ENCODE measurements at regions not wholly inside any gene's neighbourhood (a gene's known extent, or its start where the extent isn't known, plus 50 kb on each side); places are given as distances from the start of the nearest gene placed in this dataset.
A peak's percentile ranks its signal among the peaks of the same experiment; 100 is the strongest.

- Histone ChIP-seq H3K9me3 (ENCODE audit: control insufficient read depth in 2 of 3, insufficient read depth in 1 of 3, low read length in 3 of 3) (peaks cover 0 to 1% (median 0%) of the 10 kb centered on the region in 3 donors), H3K27ac (ENCODE audit: low read depth in 2 of 2, low read length in 2 of 2) (no peak overlapping the region), H3K4me3 (ENCODE audit: low read length in 3 of 3) (no peak overlapping the region), H3K4me1 (ENCODE audit: control insufficient read depth in 2 of 3, insufficient read depth in 2 of 3, low read depth in 1 of 3, low read length in 3 of 3) (no peaks in the 10 kb centered on the region), H3K36me3 (ENCODE audit: control insufficient read depth in 2 of 3, insufficient read depth in 3 of 3, low read length in 3 of 3) (no peaks in the 10 kb centered on the region), H3K9ac (ENCODE audit: low read length in 3 of 3) (no peak overlapping the region), H3K27me3 (ENCODE audit: control insufficient read depth, insufficient read depth, low read length) (no peaks in the 10 kb centered on the region)
- DNase-seq = no peak
- FAIRE-seq = no peak
- intact Hi-C loops (cut with DNase I) = no loop called here
- TF ChIP-seq CTCF (IDR thresholded peaks at IDR 0.05; ENCODE audit: borderline replicate concordance, extremely low read depth, insufficient read depth) = no peak
Observed at GRCh38 chr19:8902520-8902919, 70.3 kb downstream of the MBD3L1 start.

GRCh38 chr19:8904597-8904996 is 72.4 kb downstream of the MBD3L1 start:
- H3K36me3 ChIP-seq (ENCODE audit: control insufficient read depth in 2 of 3, insufficient read depth in 3 of 3, low read length in 3 of 3) = no peaks in the 10 kb centered on the region
- intact Hi-C loops (cut with DNase I) = no loop called here
- peaks cover 0 to 1% (median 0%) of the 10 kb centered on the region in 3 donors for H3K9me3 ChIP-seq (ENCODE audit: control insufficient read depth in 2 of 3, insufficient read depth in 1 of 3, low read length in 3 of 3)
- no peaks in the 10 kb centered on the region for H3K27me3 ChIP-seq (ENCODE audit: control insufficient read depth, insufficient read depth, low read length)
- DNase-seq (no peak), FAIRE-seq (no peak)
- H3K4me1 ChIP-seq (ENCODE audit: control insufficient read depth in 2 of 3, insufficient read depth in 2 of 3, low read depth in 1 of 3, low read length in 3 of 3) = no peaks in the 10 kb centered on the region
- no peak overlapping the region for H3K27ac ChIP-seq (ENCODE audit: low read depth in 2 of 2, low read length in 2 of 2)
- H3K4me3 ChIP-seq (ENCODE audit: low read length in 3 of 3) = no peak overlapping the region
- no peak for TF ChIP-seq CTCF (IDR thresholded peaks at IDR 0.05; ENCODE audit: borderline replicate concordance, extremely low read depth, insufficient read depth)
- H3K9ac ChIP-seq (ENCODE audit: low read length in 3 of 3) = no peak overlapping the region

GRCh38 chr19:8905342-8905741 is 73.2 kb downstream of the MBD3L1 start:
- intact Hi-C loops (cut with DNase I) = no loop called here
- FAIRE-seq = no peak
- no peak for TF ChIP-seq CTCF (IDR thresholded peaks at IDR 0.05; ENCODE audit: borderline replicate concordance, extremely low read depth, insufficient read depth)

GRCh38 chr19:8908066-8908465 is 75.9 kb downstream of the MBD3L1 start:
- H3K9me3 ChIP-seq (ENCODE audit: control insufficient read depth in 2 of 3, insufficient read depth in 1 of 3, low read length in 3 of 3) = peaks cover 0 to 3% (median 0%) of the 10 kb centered on the region in 3 donors
- H3K4me1 ChIP-seq (ENCODE audit: control insufficient read depth in 2 of 3, insufficient read depth in 2 of 3, low read depth in 1 of 3, low read length in 3 of 3) = no peaks in the 10 kb centered on the region
- intact Hi-C loops (cut with DNase I) = no loop called here
- FAIRE-seq = no peak
- H3K27me3 ChIP-seq (ENCODE audit: control insufficient read depth, insufficient read depth, low read length) = no peaks in the 10 kb centered on the region
- no peak overlapping the region for H3K27ac ChIP-seq (ENCODE audit: low read depth in 2 of 2, low read length in 2 of 2)
- DNase-seq = no peak
- H3K9ac ChIP-seq (ENCODE audit: low read length in 3 of 3) = no peak overlapping the region
- no peaks in the 10 kb centered on the region for H3K36me3 ChIP-seq (ENCODE audit: control insufficient read depth in 2 of 3, insufficient read depth in 3 of 3, low read length in 3 of 3)
- no peak overlapping the region for H3K4me3 ChIP-seq (ENCODE audit: low read length in 3 of 3)
- no peak for TF ChIP-seq CTCF (IDR thresholded peaks at IDR 0.05; ENCODE audit: borderline replicate concordance, extremely low read depth, insufficient read depth)

More at GRCh38 chr19:8905342-8905741, 73.2 kb downstream of the MBD3L1 start:
- no peaks in the 10 kb centered on the region for H3K27me3 ChIP-seq (ENCODE audit: control insufficient read depth, insufficient read depth, low read length)
- H3K4me1 ChIP-seq (ENCODE audit: control insufficient read depth in 2 of 3, insufficient read depth in 2 of 3, low read depth in 1 of 3, low read length in 3 of 3) = no peaks in the 10 kb centered on the region
- no peaks in the 10 kb centered on the region for H3K36me3 ChIP-seq (ENCODE audit: control insufficient read depth in 2 of 3, insufficient read depth in 3 of 3, low read length in 3 of 3)
- no peak overlapping the region for H3K9ac ChIP-seq (ENCODE audit: low read length in 3 of 3)
- H3K27ac ChIP-seq (ENCODE audit: low read depth in 2 of 2, low read length in 2 of 2) = no peak overlapping the region
- peak overlapping the region in 1 of 3 donors; percentile 17 for H3K4me3 ChIP-seq (ENCODE audit: low read length in 3 of 3)
- no peak for DNase-seq
- H3K9me3 ChIP-seq (ENCODE audit: control insufficient read depth in 2 of 3, insufficient read depth in 1 of 3, low read length in 3 of 3) = peaks cover 0 to 1% (median 0%) of the 10 kb centered on the region in 3 donors

All from kidney (tissue), 13 donors.